Activated CD8-positive, alpha-beta T cell treated with anti-CD3 and anti-CD28 coated beads for 36 hours (primary cell): ENCODE measurements at regions not wholly inside any gene's neighbourhood (a gene's known extent, or its start where the extent isn't known, plus 50 kb on each side); places are given as distances from the start of the nearest gene placed in this dataset.

Source experiments
- ATAC-seq: fragments of 200-7000 bp; cut with Tn5 transposase; one replicate; pipeline ENCODE4 v1.10.0; 2021; ENCODE audit warnings: mild to moderate bottlenecking, moderate library complexity
- CTCF ChIA-PET: fragments of 350-600 bp; sonication (Branson Sonifier 250); formaldehyde crosslinking; loops from one replicate; lab custom pipeline; 2021; ENCODE audit warnings: antibody characterized with exemption; lab: Charles Lee
- POLR2A ChIA-PET: fragments of 350-600 bp; sonication (Branson Sonifier 250); formaldehyde crosslinking; loops from one replicate; lab custom pipeline; 2021; ENCODE audit warnings: antibody characterized with exemption; lab: Charles Lee
- DNase-seq: peaks from one replicate; pipeline ENCODE4 v3.0.0-alpha.2; 2020
- H3K27ac Mint-ChIP-seq: one replicate; pipeline ENCODE4 v1.8.0; 2021; ENCODE audit warnings: mild to moderate bottlenecking, mixed read lengths
- H3K27me3 Mint-ChIP-seq: one replicate; pipeline ENCODE4 v1.8.0; 2021; ENCODE audit warnings: mixed read lengths
- H3K36me3 Mint-ChIP-seq: one replicate; pipeline ENCODE4 v1.8.0; 2021; ENCODE audit warnings: low read depth, mixed read lengths
- H3K4me1 Mint-ChIP-seq: one replicate; pipeline ENCODE4 v1.8.0; 2021; ENCODE audit warnings: low read depth, mixed read lengths
- H3K4me3 Mint-ChIP-seq: one replicate; pipeline ENCODE4 v1.8.0; 2021; ENCODE audit warnings: mild to moderate bottlenecking, moderate library complexity, mixed read lengths
- H3K9me3 Mint-ChIP-seq: one replicate; pipeline ENCODE4 v1.8.0; 2021; ENCODE audit warnings: mixed read lengths
- intact Hi-C: fragments of 100-400 bp; cut with micrococcal nuclease; formaldehyde crosslinking; loops from one replicate; pipeline ENCODE4 v1.10.0; 2022
- TF ChIP-seq, protein P1 (sequence below): fragments of 200-600 bp; IDR thresholded peaks from one replicate; pipeline ENCODE4 v1.8.0; 2022; ENCODE audit warnings: antibody characterized with exemption, mild to moderate bottlenecking

DNA sequence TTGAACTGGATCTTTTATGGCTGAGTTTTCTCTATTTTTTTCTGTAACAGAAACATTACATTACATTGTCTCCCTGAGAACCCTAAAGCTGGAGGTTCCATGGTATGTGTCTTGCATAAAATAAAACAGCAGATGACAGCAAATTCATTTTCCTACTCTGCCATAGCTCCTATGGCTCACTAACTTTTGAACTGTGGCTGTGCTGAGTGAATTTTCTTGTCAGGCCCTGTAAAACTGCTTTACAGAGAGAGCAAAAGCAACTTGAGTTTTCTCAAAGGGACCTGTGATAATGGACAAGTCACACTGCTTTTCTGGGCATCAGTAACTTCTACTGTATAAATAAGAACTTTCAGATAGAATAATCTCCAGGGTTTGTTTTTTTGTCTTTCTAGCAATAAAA lies 129.9 kb upstream of the TSC22D2 start:
- H3K4me3 Mint-ChIP-seq, result no peak overlapping the region
- peaks cover 19% of the 10 kb centered on the region for H3K27me3 Mint-ChIP-seq
- ATAC-seq, result no peak
- H3K4me1 Mint-ChIP-seq, result no peaks in the 10 kb centered on the region
- H3K36me3 Mint-ChIP-seq, result no peaks in the 10 kb centered on the region
- ChIA-PET CTCF (interaction anchor here (0.9 to 1.5 kb wide), 2 partner anchors 8 to 39 kb away, joined by 3 to 5 read pairs; no protein-coding TSS in a partner anchor), POLR2A (interaction anchor here (0.7 kb wide), 1 partner anchor 295 kb away, joined by 3 read pairs; no protein-coding TSS in a partner anchor)
- TF ChIP-seq, protein P1, sequence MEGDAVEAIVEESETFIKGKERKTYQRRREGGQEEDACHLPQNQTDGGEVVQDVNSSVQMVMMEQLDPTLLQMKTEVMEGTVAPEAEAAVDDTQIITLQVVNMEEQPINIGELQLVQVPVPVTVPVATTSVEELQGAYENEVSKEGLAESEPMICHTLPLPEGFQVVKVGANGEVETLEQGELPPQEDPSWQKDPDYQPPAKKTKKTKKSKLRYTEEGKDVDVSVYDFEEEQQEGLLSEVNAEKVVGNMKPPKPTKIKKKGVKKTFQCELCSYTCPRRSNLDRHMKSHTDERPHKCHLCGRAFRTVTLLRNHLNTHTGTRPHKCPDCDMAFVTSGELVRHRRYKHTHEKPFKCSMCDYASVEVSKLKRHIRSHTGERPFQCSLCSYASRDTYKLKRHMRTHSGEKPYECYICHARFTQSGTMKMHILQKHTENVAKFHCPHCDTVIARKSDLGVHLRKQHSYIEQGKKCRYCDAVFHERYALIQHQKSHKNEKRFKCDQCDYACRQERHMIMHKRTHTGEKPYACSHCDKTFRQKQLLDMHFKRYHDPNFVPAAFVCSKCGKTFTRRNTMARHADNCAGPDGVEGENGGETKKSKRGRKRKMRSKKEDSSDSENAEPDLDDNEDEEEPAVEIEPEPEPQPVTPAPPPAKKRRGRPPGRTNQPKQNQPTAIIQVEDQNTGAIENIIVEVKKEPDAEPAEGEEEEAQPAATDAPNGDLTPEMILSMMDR, result no peak
- intact Hi-C loops, result no loop called here
- H3K9me3 Mint-ChIP-seq, result no peaks in the 10 kb centered on the region
- no peak for DNase-seq
- H3K27ac Mint-ChIP-seq, result no peak overlapping the region

DNA sequence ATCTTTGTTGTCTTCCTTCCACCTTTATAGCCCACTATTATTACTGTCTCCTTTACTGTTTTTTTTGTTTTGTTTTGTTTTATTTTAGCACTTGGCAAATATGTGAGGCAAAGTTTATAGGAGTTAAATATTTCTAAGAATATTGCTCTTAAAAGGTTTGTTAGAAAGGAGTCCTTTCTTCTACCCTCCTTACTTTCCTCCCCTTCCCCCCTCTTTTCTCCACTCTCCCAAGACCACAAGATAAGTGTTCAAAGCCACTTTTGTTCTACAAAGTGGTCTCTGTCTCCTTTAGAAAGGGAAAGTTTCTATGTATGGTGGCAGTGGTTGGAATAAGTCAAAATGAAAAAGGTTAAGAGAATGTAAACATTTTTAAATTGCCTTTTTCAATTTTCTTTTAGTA lies 130.7 kb upstream of the TSC22D2 start:
- TF ChIP-seq, protein P1, result no peak
- Mint-ChIP-seq H3K4me1 (no peaks in the 10 kb centered on the region), H3K36me3 (no peaks in the 10 kb centered on the region), H3K27ac (no peak overlapping the region), H3K4me3 (no peak overlapping the region), H3K27me3 (peaks cover 17% of the 10 kb centered on the region), H3K9me3 (no peaks in the 10 kb centered on the region)
- CTCF ChIA-PET, result interaction anchor here (0.9 to 1.5 kb wide), 2 partner anchors 9 to 38 kb away, joined by 3 to 5 read pairs; no protein-coding TSS in a partner anchor
- DNase-seq (no peak), ATAC-seq (no peak)
- POLR2A ChIA-PET, result interaction anchor here (0.7 kb wide), 1 partner anchor 294 kb away, joined by 3 read pairs; no protein-coding TSS in a partner anchor
- intact Hi-C loops, result no loop called here

DNA sequence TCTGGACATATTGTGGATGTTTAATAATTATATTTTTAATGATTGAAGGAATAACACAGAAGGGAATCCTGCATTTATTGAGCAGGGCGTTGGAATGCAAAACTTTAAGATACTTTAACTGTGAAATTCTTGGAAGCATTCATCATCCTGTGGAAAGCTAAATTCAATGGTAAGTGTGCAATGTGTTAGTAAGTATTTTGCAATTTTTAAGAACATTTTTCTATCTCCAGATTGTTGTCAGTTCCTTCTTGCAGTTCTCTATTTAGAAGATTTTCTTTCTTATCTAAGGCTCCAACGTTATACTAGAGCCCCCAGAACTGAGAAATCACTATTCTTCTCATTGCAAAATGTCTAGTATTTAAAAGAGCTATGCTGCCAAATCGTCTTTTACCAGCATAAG lies 132.2 kb upstream of the TSC22D2 start:
- DNase-seq (no peak), ATAC-seq (no peak)
- peaks cover 14% of the 10 kb centered on the region for H3K27me3 Mint-ChIP-seq
- ChIA-PET POLR2A (no interaction called here), CTCF (interaction anchor here (1.2 kb wide), 1 partner anchor 34 kb away, joined by 3 read pairs; no protein-coding TSS in a partner anchor)
- H3K36me3 Mint-ChIP-seq, result no peaks in the 10 kb centered on the region
- TF ChIP-seq, protein P1, result no peak
- intact Hi-C loops, result no loop called here
- no peak overlapping the region for H3K27ac Mint-ChIP-seq
- no peak overlapping the region for H3K4me3 Mint-ChIP-seq
- H3K9me3 Mint-ChIP-seq, result no peaks in the 10 kb centered on the region
- no peaks in the 10 kb centered on the region for H3K4me1 Mint-ChIP-seq

DNA sequence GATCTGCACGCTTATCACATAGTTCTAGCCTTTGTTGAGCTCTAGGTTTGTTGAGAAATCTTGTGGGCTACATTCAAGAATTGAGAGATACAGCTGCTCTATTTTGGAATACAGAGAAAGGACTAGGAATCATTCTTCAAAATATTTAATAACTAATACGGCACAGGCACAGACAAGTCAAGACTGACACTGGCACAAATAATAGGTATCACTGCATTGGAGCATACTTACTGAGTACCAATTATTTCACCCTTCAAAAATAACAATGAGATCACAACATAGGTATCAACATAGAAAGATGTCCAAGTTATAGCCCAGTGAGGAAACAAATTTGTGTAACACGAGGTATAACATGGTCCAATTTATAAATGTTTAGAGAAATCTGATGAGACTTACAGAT lies 133.7 kb upstream of the TSC22D2 start:
- CTCF ChIA-PET, result no interaction called here
- H3K9me3 Mint-ChIP-seq, result no peaks in the 10 kb centered on the region
- H3K4me3 Mint-ChIP-seq, result no peak overlapping the region
- POLR2A ChIA-PET, result no interaction called here
- DNase-seq (no peak), ATAC-seq (no peak)
- H3K36me3 Mint-ChIP-seq, result no peaks in the 10 kb centered on the region
- intact Hi-C loops, result no loop called here
- TF ChIP-seq, protein P1, result no peak
- H3K4me1 Mint-ChIP-seq, result no peaks in the 10 kb centered on the region
- H3K27ac Mint-ChIP-seq, result no peak overlapping the region
- peaks cover 7% of the 10 kb centered on the region for H3K27me3 Mint-ChIP-seq

DNA sequence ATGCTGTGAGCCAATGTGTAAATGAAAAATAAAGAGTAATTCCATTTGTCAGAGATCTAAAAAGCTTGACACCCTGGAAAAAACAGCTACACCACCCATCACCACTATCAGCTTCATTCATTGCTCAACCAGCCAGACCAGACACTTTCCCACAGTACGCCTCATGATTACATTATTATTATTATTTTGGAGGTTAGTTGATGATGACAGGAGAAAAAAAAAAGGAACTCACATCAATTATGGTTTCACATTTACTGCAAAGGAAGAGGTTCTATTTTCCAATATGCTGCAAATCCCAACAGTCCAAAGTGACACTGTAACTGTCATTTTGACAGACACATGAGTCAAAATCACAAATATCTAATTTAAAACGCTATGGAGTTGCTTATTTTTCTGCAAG lies 134.7 kb upstream of the TSC22D2 start:
- no peak overlapping the region for H3K4me3 Mint-ChIP-seq
- H3K9me3 Mint-ChIP-seq, result no peaks in the 10 kb centered on the region
- CTCF ChIA-PET, result no interaction called here
- H3K36me3 Mint-ChIP-seq, result no peaks in the 10 kb centered on the region
- POLR2A ChIA-PET, result no interaction called here
- intact Hi-C loops, result no loop called here
- ATAC-seq, result no peak
- no peak overlapping the region for H3K27ac Mint-ChIP-seq
- no peaks in the 10 kb centered on the region for H3K4me1 Mint-ChIP-seq
- H3K27me3 Mint-ChIP-seq, result peaks cover 7% of the 10 kb centered on the region
- DNase-seq, result no peak
- TF ChIP-seq, protein P1, result no peak
